Smooth muscle cell (in vitro differentiated cells): ENCODE measurements at regions not wholly inside any gene's neighbourhood (a gene's known extent, or its start where the extent isn't known, plus 50 kb on each side); places are given as distances from the start of the nearest gene placed in this dataset.

Source experiments
- DNase-seq: peaks from one replicate; lab custom pipeline; 2025; ENCODE audit not compliant: unreplicated experiment; lab: John Stamatoyannopoulos, UW
- H2AFZ ChIP-seq: fragments of 200-600 bp; sonication (generic); 2 replicates; pipeline ENCODE4 v1.6.0; 2016; ENCODE audit warnings: antibody characterized with exemption, low read depth, mild to moderate bottlenecking
- H3F3A ChIP-seq: fragments of 200-600 bp; sonication (generic); 2 replicates; pipeline ENCODE4 v1.6.0; 2017; ENCODE audit warnings: antibody characterized with exemption, low read depth
- H3K27ac ChIP-seq: fragments of 200-600 bp; sonication (generic); 2 replicates; pipeline ENCODE4 v1.5.1; 2016; ENCODE audit warnings: low read depth, mild to moderate bottlenecking
- H3K27me3 ChIP-seq: fragments of 200-600 bp; sonication (generic); 2 replicates; pipeline ENCODE4 v1.6.1; 2016; ENCODE audit warnings: low read depth, mild to moderate bottlenecking
- H3K36me3 ChIP-seq: fragments of 200-600 bp; sonication (generic); 2 replicates; pipeline ENCODE4 v1.5.1; 2016; ENCODE audit warnings: low read depth
- H3K4me1 ChIP-seq: fragments of 200-600 bp; sonication (generic); 2 replicates; pipeline ENCODE4 v1.5.1; 2016; ENCODE audit warnings: low read depth
- H3K4me2 ChIP-seq: fragments of 200-600 bp; sonication (generic); 2 replicates; pipeline ENCODE4 v1.6.0; 2016; ENCODE audit warnings: mild to moderate bottlenecking
- H3K4me3 ChIP-seq: fragments of 200-600 bp; sonication (generic); 2 replicates; pipeline ENCODE4 v1.5.1; 2016; ENCODE audit warnings: mild to moderate bottlenecking
- H3K79me2 ChIP-seq: fragments of 200-600 bp; sonication (generic); 2 replicates; pipeline ENCODE4 v1.6.0; 2016; ENCODE audit warnings: low read depth, mild to moderate bottlenecking
- H3K9ac ChIP-seq: fragments of 200-600 bp; sonication (generic); 2 replicates; pipeline ENCODE4 v1.6.0; 2016; ENCODE audit warnings: low read depth
- H3K9me3 ChIP-seq: fragments of 200-600 bp; sonication (generic); replicated peaks from 2 replicates; pipeline ENCODE4 v1.5.1; 2016; ENCODE audit warnings: low read depth
- H4K20me1 ChIP-seq: fragments of 200-600 bp; sonication (generic); 2 replicates; pipeline ENCODE4 v1.6.0; 2016; ENCODE audit warnings: low read depth
- CTCF ChIP-seq: fragments of 200-600 bp; sonication (generic); IDR thresholded peaks from 2 replicates; pipeline ENCODE4 v1.5.1; 2017; ENCODE audit warnings: borderline replicate concordance, mild to moderate bottlenecking, antibody characterized with exemption; ENCODE audit not compliant: insufficient read depth, poor library complexity, severe bottlenecking
- WGBS: methylation state at CpG from one replicate; pipeline ENCODE4 v1.1.7; 2016; ENCODE audit warnings: low lambda C conversion rate; 5-methylcytosine and 5-hydroxymethylcytosine counted together

- H3K36me3 ChIP-seq: no peaks in the 10 kb centered on the region
- no peaks in the 10 kb centered on the region for H3K9me3 ChIP-seq
- H3K27me3 ChIP-seq: no peaks in the 10 kb centered on the region
- H3K4me2 ChIP-seq: no peak overlapping the region
- H3K4me3 ChIP-seq: no peak overlapping the region
- H3K4me1 ChIP-seq: no peaks in the 10 kb centered on the region
- no peak for DNase-seq
- H3K79me2 ChIP-seq: no peaks in the 10 kb centered on the region
- 93% methylated on average over 1 of the region's 1 CpG for WGBS
- no peaks in the 10 kb centered on the region for H3F3A ChIP-seq
- H3K27ac ChIP-seq: no peak overlapping the region
- no peak for TF ChIP-seq CTCF
- H3K9ac ChIP-seq: no peak overlapping the region
- H2AFZ ChIP-seq: no peak overlapping the region
- no peaks in the 10 kb centered on the region for H4K20me1 ChIP-seq
Measured at GRCh38 chr10:23725548-23725947, 286.7 kb downstream of the OTUD1 start.

DNA sequence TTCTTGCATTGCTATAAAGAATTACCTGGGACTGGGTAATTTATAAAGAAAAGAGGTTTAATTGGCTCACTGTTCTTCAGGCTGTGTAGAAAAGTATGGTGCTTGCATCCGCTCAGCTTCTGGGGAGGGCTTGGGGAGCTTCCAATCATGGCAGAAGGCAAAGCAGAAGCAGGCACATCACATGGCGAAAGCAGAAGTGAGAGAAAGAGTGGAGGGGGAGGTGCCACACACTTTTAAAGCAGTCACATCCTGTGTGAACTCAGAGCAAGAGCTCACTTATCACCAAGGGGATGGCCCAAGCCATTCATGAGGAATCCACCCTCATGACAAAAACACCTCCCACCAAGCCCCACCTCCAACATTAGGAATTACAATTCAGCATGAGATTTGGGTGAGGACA, 303.5 kb downstream of the OTUD1 start:
- H3K4me1 ChIP-seq: no peaks in the 10 kb centered on the region
- H3K9ac ChIP-seq: no peak overlapping the region
- WGBS: 85% methylated on average over 2 of the region's 2 CpGs
- no peaks in the 10 kb centered on the region for H4K20me1 ChIP-seq
- no peak overlapping the region for H2AFZ ChIP-seq
- no peak overlapping the region for H3K4me3 ChIP-seq
- no peak overlapping the region for H3K27ac ChIP-seq
- no peaks in the 10 kb centered on the region for H3F3A ChIP-seq
- DNase-seq: no peak
- no peaks in the 10 kb centered on the region for H3K9me3 ChIP-seq
- no peaks in the 10 kb centered on the region for H3K79me2 ChIP-seq
- no peak overlapping the region for H3K4me2 ChIP-seq
- TF ChIP-seq CTCF: no peak
- no peaks in the 10 kb centered on the region for H3K36me3 ChIP-seq
- H3K27me3 ChIP-seq: no peaks in the 10 kb centered on the region

DNA sequence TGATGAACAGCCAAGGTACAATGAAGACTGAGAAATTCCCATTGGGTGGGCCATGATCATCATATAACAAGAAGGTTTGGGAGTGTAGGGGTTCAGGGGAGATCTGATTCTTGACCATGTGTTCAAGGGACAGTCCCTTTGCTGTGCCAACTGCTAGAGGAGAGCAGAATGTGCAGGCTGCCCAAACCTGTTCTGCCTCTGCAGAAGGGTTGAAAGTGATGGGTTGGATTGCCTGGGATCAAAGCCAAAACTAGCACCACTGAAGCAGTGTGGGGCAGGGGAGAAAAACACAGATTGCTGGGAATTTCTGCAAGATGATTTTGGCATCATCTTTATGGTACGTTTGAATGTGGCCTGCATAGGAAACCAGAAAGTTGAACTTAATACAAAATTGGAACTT, 303.9 kb downstream of the OTUD1 start:
- H3F3A ChIP-seq: no peaks in the 10 kb centered on the region
- no peaks in the 10 kb centered on the region for H3K79me2 ChIP-seq
- TF ChIP-seq CTCF: no peak
- H3K9me3 ChIP-seq: no peaks in the 10 kb centered on the region
- no peak overlapping the region for H3K9ac ChIP-seq
- DNase-seq: no peak
- no peaks in the 10 kb centered on the region for H4K20me1 ChIP-seq
- no peak overlapping the region for H3K27ac ChIP-seq
- no peak overlapping the region for H2AFZ ChIP-seq
- no peaks in the 10 kb centered on the region for H3K4me1 ChIP-seq
- 86% methylated on average over 1 of the region's 1 CpG for WGBS
- H3K4me2 ChIP-seq: no peak overlapping the region
- no peaks in the 10 kb centered on the region for H3K27me3 ChIP-seq
- H3K36me3 ChIP-seq: no peaks in the 10 kb centered on the region
- H3K4me3 ChIP-seq: no peak overlapping the region

DNA sequence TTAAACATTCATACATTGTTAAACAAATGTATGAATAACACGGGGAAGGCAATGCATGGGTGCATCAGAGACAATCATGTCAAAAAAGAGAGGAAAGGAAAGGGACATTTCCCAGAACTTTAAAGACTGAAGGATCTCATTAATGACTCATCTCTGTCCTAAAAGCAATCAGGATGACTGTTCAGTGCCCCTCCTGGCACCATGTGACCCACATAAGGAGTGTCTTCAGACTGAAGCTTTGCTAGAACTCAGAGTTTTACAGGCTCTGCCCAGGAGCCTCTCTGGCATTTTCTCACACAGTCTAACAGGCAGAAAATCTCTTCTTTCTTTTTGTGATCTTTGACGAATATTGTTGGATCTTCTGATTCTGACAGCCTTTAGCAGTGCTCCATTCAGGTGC, 315.3 kb downstream of the OTUD1 start:
- H3K27me3 ChIP-seq: no peaks in the 10 kb centered on the region
- TF ChIP-seq CTCF: no peak
- no peaks in the 10 kb centered on the region for H3K36me3 ChIP-seq
- no peak overlapping the region for H3K9ac ChIP-seq
- H3K4me2 ChIP-seq: no peak overlapping the region
- no peak overlapping the region for H2AFZ ChIP-seq
- no peak overlapping the region for H3K4me3 ChIP-seq
- no peaks in the 10 kb centered on the region for H3K9me3 ChIP-seq
- no peaks in the 10 kb centered on the region for H4K20me1 ChIP-seq
- WGBS: 66% methylated on average over 2 of the region's 2 CpGs
- no peak overlapping the region for H3K27ac ChIP-seq
- no peaks in the 10 kb centered on the region for H3F3A ChIP-seq
- H3K4me1 ChIP-seq: no peaks in the 10 kb centered on the region
- no peak for DNase-seq
- H3K79me2 ChIP-seq: no peaks in the 10 kb centered on the region
